NCI-H526 treated with DMSO at 0.1 percent for 48 hours (cell line): ENCODE measurements at regions not wholly inside any gene's neighbourhood (a gene's known extent, or its start where the extent isn't known, plus 50 kb on each side); places are given as distances from the start of the nearest gene placed in this dataset.
"Not testable (repeated sequence)": the region's sequence is repeated elsewhere in the genome, so short reads cannot be mapped to it uniquely, and the experiment has no call there.

Source experiments
- DNase-seq: peaks from one replicate; lab custom pipeline; 2025; lab: John Stamatoyannopoulos, UW

- no peak for DNase-seq
Measured at GRCh38 chr6:6812427-6812826, 223.9 kb downstream of the LY86 start.

- DNase-seq, result no peak
Measured at GRCh38 chr6:6815732-6816131, 227.2 kb downstream of the LY86 start.

GRCh38 chr6:6816716-6817115 is 228.2 kb downstream of the LY86 start:
- DNase-seq, result no peak

GRCh38 chr6:6818078-6818639 is 229.6 kb downstream of the LY86 start:
- no peak for DNase-seq

- DNase-seq, result no peak
Measured at GRCh38 chr6:6820641-6821238, 232.2 kb downstream of the LY86 start.

- no peak for DNase-seq
Measured at GRCh38 chr6:6821639-6822261, 233.2 kb downstream of the LY86 start.

- DNase-seq, result no peak
Measured at GRCh38 chr6:6823030-6823429, 234.5 kb downstream of the LY86 start.

GRCh38 chr6:6823568-6824224 is 235.2 kb downstream of the LY86 start:
- DNase-seq, result no peak

GRCh38 chr6:6824381-6824780 is 235.9 kb downstream of the LY86 start:
- DNase-seq, result no peak

- DNase-seq, result no peak
Measured at GRCh38 chr6:6825193-6825784, 236.8 kb downstream of the LY86 start.

GRCh38 chr6:6826095-6826901 is 237.8 kb downstream of the LY86 start:
- no peak for DNase-seq

GRCh38 chr6:6826961-6827360 is 238.4 kb downstream of the LY86 start:
- DNase-seq, result no peak

GRCh38 chr6:6829872-6830685 is 241.6 kb downstream of the LY86 start:
- DNase-seq, result no peak

GRCh38 chr6:6830686-6831063 is 242.2 kb downstream of the LY86 start:
- not testable (repeated sequence) for DNase-seq

GRCh38 chr6:6832439-6832838 is 243.9 kb downstream of the LY86 start:
- DNase-seq, result no peak

- no peak for DNase-seq
Measured at GRCh38 chr6:6834356-6835222, 246.1 kb downstream of the LY86 start.

GRCh38 chr6:6835223-6835503 is 246.6 kb downstream of the LY86 start:
- no peak for DNase-seq

- no peak for DNase-seq
Measured at GRCh38 chr6:6836609-6837406, 248.3 kb downstream of the LY86 start.

GRCh38 chr6:6837541-6838080 is 249.1 kb downstream of the LY86 start:
- DNase-seq, result no peak
